ENCODE measurements at regions not wholly inside any gene's neighbourhood (a gene's known extent, or its start where the extent isn't known, plus 50 kb on each side); places are given as distances from the start of the nearest gene placed in this dataset.

DNA sequence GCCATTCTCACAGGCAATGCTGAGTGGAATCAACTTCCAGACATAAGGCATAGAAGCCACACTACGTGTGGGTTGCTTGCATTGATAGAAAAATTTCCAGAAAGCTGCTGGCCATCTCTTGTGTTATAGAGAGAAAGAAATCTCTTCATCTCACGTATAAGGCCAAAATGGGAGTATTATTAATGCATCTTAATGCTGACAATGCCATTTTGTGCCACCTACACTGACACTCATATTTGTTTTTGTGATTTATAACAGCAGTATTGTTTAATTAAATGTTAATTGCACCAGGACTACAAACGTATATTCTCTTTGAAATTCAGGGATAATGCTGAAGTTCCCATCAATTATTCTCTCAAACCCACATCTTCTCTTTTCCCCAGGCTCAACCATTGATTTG, 56.1 kb upstream of the TMEM132D start:
- no peak overlapping the region for H4K8ac ChIP-seq (ENCODE audit: low read length)
- no peak overlapping the region for H2BK15ac ChIP-seq (ENCODE audit: low read depth, poor library complexity, severe bottlenecking)
- no peak overlapping the region for H2AK5ac ChIP-seq (ENCODE audit: low read length, severe bottlenecking)
- H4K91ac ChIP-seq (ENCODE audit: low read length): no peak overlapping the region
- H3K14ac ChIP-seq (ENCODE audit: low read length in 2 of 2): no peak overlapping the region
- no peak overlapping the region for H3K4me2 ChIP-seq (ENCODE audit: low read length, poor library complexity, severe bottlenecking)
- H3K27me3 ChIP-seq (ENCODE audit: control insufficient read depth in 1 of 2, insufficient read depth in 1 of 2, low read length in 2 of 2): no peaks in the 10 kb centered on the region
- no peak overlapping the region for H2BK5ac ChIP-seq (ENCODE audit: low read depth, low read length, poor library complexity, severe bottlenecking)
- H3K4ac ChIP-seq (ENCODE audit: low read depth in 1 of 2, low read length in 2 of 2): no peak overlapping the region
- H3K79me1 ChIP-seq (replicated peaks; ENCODE audit: low read length, poor library complexity, severe bottlenecking): no peaks in the 10 kb centered on the region
- no peak overlapping the region for H2BK12ac ChIP-seq (ENCODE audit: low read length in 2 of 2)
- no peak overlapping the region for H3K9ac ChIP-seq (ENCODE audit: low read length)
- peaks cover 5% of the 10 kb centered on the region for H3K9me3 ChIP-seq (ENCODE audit: control insufficient read depth, low read length)
- DNase-seq: no peak
- no peak overlapping the region for H3K4me3 ChIP-seq (ENCODE audit: insufficient read depth in 1 of 2, low read depth in 1 of 2, low read length in 2 of 2)
- no peaks in the 10 kb centered on the region for H3K36me3 ChIP-seq (ENCODE audit: control insufficient read depth in 1 of 2, insufficient read depth in 2 of 2, low read depth in 1 of 2, low read length in 2 of 2)
- WGBS: no CpG with 5 or more reads among the region's 3 CpGs
- no peak overlapping the region for H2BK120ac ChIP-seq (ENCODE audit: low read depth, low read length)
- H3K4me1 ChIP-seq (ENCODE audit: control insufficient read depth, insufficient read depth, low read depth, low read length): no peaks in the 10 kb centered on the region
- H3K18ac ChIP-seq (ENCODE audit: low read depth in 1 of 2, low read length in 2 of 2): no peak overlapping the region
- H3K27ac ChIP-seq (ENCODE audit: low read length, poor library complexity, severe bottlenecking): no peak overlapping the region
- H3K23ac ChIP-seq (ENCODE audit: low read length in 2 of 2): no peak overlapping the region
- no peak overlapping the region for H2AFZ ChIP-seq (ENCODE audit: low read depth, low read length)

GRCh38 chr12:129961091-129961490, 57.3 kb upstream of the TMEM132D start:
- no peaks in the 10 kb centered on the region for H3K79me1 ChIP-seq (replicated peaks; ENCODE audit: low read length, poor library complexity, severe bottlenecking)

DNA sequence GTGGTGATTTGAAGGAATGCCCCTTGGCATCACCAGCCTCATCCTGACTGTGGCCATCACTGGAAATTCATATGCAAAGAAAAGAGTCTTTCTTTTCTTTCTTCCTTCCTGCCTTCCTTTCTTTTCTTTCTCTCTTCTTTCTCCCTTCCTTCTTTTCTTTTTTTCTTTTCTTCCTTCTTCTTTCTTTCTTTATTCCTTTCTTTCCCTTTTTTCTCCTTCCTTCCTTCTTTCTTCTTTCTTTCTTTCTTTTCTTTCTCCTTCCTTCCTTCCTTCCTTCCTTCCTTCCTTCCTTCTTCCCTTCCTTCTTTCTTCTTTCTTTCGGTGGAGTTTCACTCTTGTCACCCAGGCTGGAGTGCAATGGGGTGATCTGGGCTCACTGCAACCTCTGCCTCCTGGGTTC, 58.0 kb upstream of the TMEM132D start:
- Histone ChIP-seq H3K4me2 (ENCODE audit: low read length, poor library complexity, severe bottlenecking) (no peak overlapping the region), H2AFZ (ENCODE audit: low read depth, low read length) (no peak overlapping the region), H2BK15ac (ENCODE audit: low read depth, poor library complexity, severe bottlenecking) (no peak overlapping the region), H3K36me3 (ENCODE audit: control insufficient read depth in 1 of 2, insufficient read depth in 2 of 2, low read depth in 1 of 2, low read length in 2 of 2) (no peaks in the 10 kb centered on the region), H3K4ac (ENCODE audit: low read depth in 1 of 2, low read length in 2 of 2) (no peak overlapping the region), H3K14ac (ENCODE audit: low read length in 2 of 2) (no peak overlapping the region), H3K9ac (ENCODE audit: low read length) (no peak overlapping the region), H2BK12ac (ENCODE audit: low read length in 2 of 2) (no peak overlapping the region), H3K4me1 (ENCODE audit: control insufficient read depth, insufficient read depth, low read depth, low read length) (no peaks in the 10 kb centered on the region), H3K23ac (ENCODE audit: low read length in 2 of 2) (no peak overlapping the region), H3K27ac (ENCODE audit: low read length, poor library complexity, severe bottlenecking) (no peak overlapping the region), H4K8ac (ENCODE audit: low read length) (no peak overlapping the region), H4K91ac (ENCODE audit: low read length) (no peak overlapping the region), H3K4me3 (ENCODE audit: insufficient read depth in 1 of 2, low read depth in 1 of 2, low read length in 2 of 2) (no peak overlapping the region), H3K9me3 (ENCODE audit: control insufficient read depth, low read length) (peaks cover 8% of the 10 kb centered on the region), H2AK5ac (ENCODE audit: low read length, severe bottlenecking) (no peak overlapping the region), H2BK5ac (ENCODE audit: low read depth, low read length, poor library complexity, severe bottlenecking) (no peak overlapping the region), H3K79me1 (replicated peaks; ENCODE audit: low read length, poor library complexity, severe bottlenecking) (no peaks in the 10 kb centered on the region), H3K18ac (ENCODE audit: low read depth in 1 of 2, low read length in 2 of 2) (no peak overlapping the region), H3K27me3 (ENCODE audit: control insufficient read depth in 1 of 2, insufficient read depth in 1 of 2, low read length in 2 of 2) (no peaks in the 10 kb centered on the region), H2BK120ac (ENCODE audit: low read depth, low read length) (no peak overlapping the region)
- DNase-seq: no peak
- 76% methylated on average over 1 of the region's 1 CpG for WGBS

More at GRCh38 chr12:129961091-129961490, 57.3 kb upstream of the TMEM132D start:
- Histone ChIP-seq H2BK120ac (ENCODE audit: low read depth, low read length) (no peak overlapping the region), H3K27me3 (ENCODE audit: control insufficient read depth in 1 of 2, insufficient read depth in 1 of 2, low read length in 2 of 2) (no peaks in the 10 kb centered on the region), H2AFZ (ENCODE audit: low read depth, low read length) (no peak overlapping the region), H3K36me3 (ENCODE audit: control insufficient read depth in 1 of 2, insufficient read depth in 2 of 2, low read depth in 1 of 2, low read length in 2 of 2) (no peaks in the 10 kb centered on the region), H3K4me1 (ENCODE audit: control insufficient read depth, insufficient read depth, low read depth, low read length) (no peaks in the 10 kb centered on the region), H3K18ac (ENCODE audit: low read depth in 1 of 2, low read length in 2 of 2) (no peak overlapping the region), H2BK12ac (ENCODE audit: low read length in 2 of 2) (no peak overlapping the region), H3K9ac (ENCODE audit: low read length) (peak overlapping the region; percentile 36), H3K4ac (ENCODE audit: low read depth in 1 of 2, low read length in 2 of 2) (no peak overlapping the region), H2BK15ac (ENCODE audit: low read depth, poor library complexity, severe bottlenecking) (no peak overlapping the region), H3K4me3 (ENCODE audit: insufficient read depth in 1 of 2, low read depth in 1 of 2, low read length in 2 of 2) (no peak overlapping the region), H3K9me3 (ENCODE audit: control insufficient read depth, low read length) (peaks cover 8% of the 10 kb centered on the region), H3K14ac (ENCODE audit: low read length in 2 of 2) (no peak overlapping the region), H3K27ac (ENCODE audit: low read length, poor library complexity, severe bottlenecking) (no peak overlapping the region), H2AK5ac (ENCODE audit: low read length, severe bottlenecking) (no peak overlapping the region), H4K91ac (ENCODE audit: low read length) (no peak overlapping the region), H2BK5ac (ENCODE audit: low read depth, low read length, poor library complexity, severe bottlenecking) (no peak overlapping the region), H3K4me2 (ENCODE audit: low read length, poor library complexity, severe bottlenecking) (no peak overlapping the region), H4K8ac (ENCODE audit: low read length) (no peak overlapping the region), H3K23ac (ENCODE audit: low read length in 2 of 2) (no peak overlapping the region)
- WGBS: 58% methylated on average over 4 of the region's 4 CpGs
- DNase-seq: no peak

DNA sequence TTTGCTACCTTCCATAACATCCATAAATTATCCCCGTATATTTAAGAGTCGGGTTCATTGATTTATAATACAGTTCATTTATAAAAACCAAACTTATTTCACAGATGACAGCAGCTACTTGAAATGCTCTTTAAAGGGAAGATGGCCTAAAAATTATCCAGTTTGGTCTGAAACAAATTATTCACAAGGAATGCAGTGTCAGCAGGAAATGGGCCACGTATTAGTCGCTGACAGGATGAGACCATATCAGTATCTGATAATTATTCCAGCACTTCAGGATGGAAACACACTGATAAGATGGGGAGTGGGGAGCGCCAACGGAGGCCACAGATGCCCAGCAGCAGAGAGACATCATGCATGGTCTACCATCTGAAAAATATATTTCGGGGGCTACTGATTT, 60.5 kb upstream of the TMEM132D start:
- Histone ChIP-seq H3K27me3 (ENCODE audit: control insufficient read depth in 1 of 2, insufficient read depth in 1 of 2, low read length in 2 of 2) (no peaks in the 10 kb centered on the region), H4K91ac (ENCODE audit: low read length) (no peak overlapping the region), H3K18ac (ENCODE audit: low read depth in 1 of 2, low read length in 2 of 2) (no peak overlapping the region), H3K23ac (ENCODE audit: low read length in 2 of 2) (no peak overlapping the region), H3K27ac (ENCODE audit: low read length, poor library complexity, severe bottlenecking) (no peak overlapping the region), H2BK120ac (ENCODE audit: low read depth, low read length) (no peak overlapping the region), H3K4me3 (ENCODE audit: insufficient read depth in 1 of 2, low read depth in 1 of 2, low read length in 2 of 2) (no peak overlapping the region), H3K4me1 (ENCODE audit: control insufficient read depth, insufficient read depth, low read depth, low read length) (no peaks in the 10 kb centered on the region), H3K4ac (ENCODE audit: low read depth in 1 of 2, low read length in 2 of 2) (no peak overlapping the region), H2BK5ac (ENCODE audit: low read depth, low read length, poor library complexity, severe bottlenecking) (no peak overlapping the region), H2BK15ac (ENCODE audit: low read depth, poor library complexity, severe bottlenecking) (no peak overlapping the region), H3K9ac (ENCODE audit: low read length) (no peak overlapping the region), H3K79me1 (replicated peaks; ENCODE audit: low read length, poor library complexity, severe bottlenecking) (no peaks in the 10 kb centered on the region), H4K8ac (ENCODE audit: low read length) (no peak overlapping the region), H3K36me3 (ENCODE audit: control insufficient read depth in 1 of 2, insufficient read depth in 2 of 2, low read depth in 1 of 2, low read length in 2 of 2) (no peaks in the 10 kb centered on the region), H3K14ac (ENCODE audit: low read length in 2 of 2) (no peak overlapping the region), H3K9me3 (ENCODE audit: control insufficient read depth, low read length) (peaks cover 11% of the 10 kb centered on the region), H2AFZ (ENCODE audit: low read depth, low read length) (no peak overlapping the region), H2BK12ac (ENCODE audit: low read length in 2 of 2) (no peak overlapping the region), H3K4me2 (ENCODE audit: low read length, poor library complexity, severe bottlenecking) (no peak overlapping the region), H2AK5ac (ENCODE audit: low read length, severe bottlenecking) (no peak overlapping the region)
- WGBS: 67% methylated on average over 5 of the region's 7 CpGs
- no peak for DNase-seq

All from mesenchymal stem cell (in vitro differentiated cells and primary cell).